SK-N-SH (cell line): ENCODE measurements at regions not wholly inside any gene's neighbourhood (a gene's known extent, or its start where the extent isn't known, plus 50 kb on each side); places are given as distances from the start of the nearest gene placed in this dataset.

Experiments used
- CTCF ChIP-seq: fragments of 200-600 bp; sonication (generic); IDR thresholded peaks from 2 replicates; pipeline ENCODE4 v1.6.1; 2017; ENCODE audit warnings: antibody characterized with exemption, mild to moderate bottlenecking, moderate library complexity
- EP300 ChIP-seq, 2 experiments: IDR thresholded peaks; 2 replicates each; pipeline versions ENCODE4 v1.4.0 to v1.6.1; 2012; ENCODE audit warnings: borderline replicate concordance in 1 of 2, low read depth in 1 of 2, low read length in 1 of 2
- GABPA ChIP-seq: IDR thresholded peaks from 2 replicates; pipeline ENCODE4 v1.4.0; 2012; ENCODE audit warnings: low read depth, mild to moderate bottlenecking
- PBX3 ChIP-seq: IDR thresholded peaks from 2 replicates; pipeline ENCODE4; 2012
- POLR2AphosphoS5 ChIP-seq: IDR thresholded peaks from 2 replicates; pipeline ENCODE4 v1.6.1; 2012; ENCODE audit warnings: low read depth, low read length
- TEAD4 ChIP-seq: IDR thresholded peaks from 2 replicates; pipeline ENCODE4 v1.4.0; 2012; ENCODE audit warnings: mild to moderate bottlenecking, borderline replicate concordance; ENCODE audit not compliant: insufficient read depth

DNA sequence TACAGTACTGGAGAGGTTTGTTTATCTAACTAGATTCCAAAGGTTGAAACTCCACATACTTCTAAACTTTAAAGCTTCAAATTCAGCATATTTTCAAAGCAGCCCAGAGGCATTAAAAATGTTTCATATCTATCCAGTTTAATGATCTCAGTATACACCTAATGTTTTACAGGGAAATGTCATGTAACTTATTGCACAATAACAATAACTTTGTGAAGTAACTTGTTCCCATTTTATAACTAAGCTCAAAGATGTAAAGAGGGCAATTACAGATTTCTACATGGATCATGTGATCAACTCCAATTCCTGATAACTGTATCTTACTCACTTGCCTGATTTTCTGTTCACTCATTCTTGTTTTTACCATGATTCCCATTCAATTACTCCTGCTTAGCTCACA, 610.0 kb downstream of the TAF11L14 start:
- no peak for TF ChIP-seq CTCF
- no peak for TF ChIP-seq GABPA
- no peak for TF ChIP-seq PBX3
- no peak for TF ChIP-seq EP300 (IDR thresholded peaks at IDR 0.05; ENCODE audit: borderline replicate concordance in 1 of 2, low read depth in 1 of 2, low read length in 1 of 2)
- TF ChIP-seq POLR2AphosphoS5, result no peak
- no peak for TF ChIP-seq TEAD4
